VCaP (cell line): ENCODE measurements at regions not wholly inside any gene's neighbourhood (a gene's known extent, or its start where the extent isn't known, plus 50 kb on each side); places are given as distances from the start of the nearest gene placed in this dataset.
"Not testable (repeated sequence)": the region's sequence is repeated elsewhere in the genome, so short reads cannot be mapped to it uniquely, and the experiment has no call there.

Experiments used
- H3K27ac ChIP-seq: fragments of 450-650 bp; 2 replicates; pipeline ENCODE4 v1.5.1; 2017
- TF ChIP-seq, protein P1 (sequence below): fragments of 450-650 bp; conservative IDR thresholded peaks from 2 replicates; pipeline ENCODE4 v1.5.1; 2017; ENCODE audit warnings: mild to moderate bottlenecking, moderate library complexity

DNA sequence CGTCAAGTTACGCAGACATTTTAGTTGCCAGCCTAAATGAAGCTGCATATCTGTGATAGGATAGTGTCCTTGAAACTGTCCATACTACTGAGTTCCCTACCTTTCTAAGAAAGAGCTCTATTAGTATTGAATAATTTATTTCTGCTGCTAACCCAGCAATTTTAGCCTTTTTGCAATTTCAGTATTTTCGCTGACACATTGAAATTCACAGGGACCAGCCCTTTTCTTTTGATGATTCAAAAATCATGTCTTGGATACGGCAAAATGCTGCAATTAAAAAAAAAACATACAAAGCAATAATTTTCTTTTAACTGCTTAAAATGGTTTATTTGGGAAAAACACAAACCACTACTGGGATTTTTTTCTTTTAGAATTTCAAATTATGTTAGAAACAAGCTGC, 563.3 kb downstream of the TBC1D32 start:
- no peak overlapping the region for H3K27ac ChIP-seq
- TF ChIP-seq, protein P1, sequence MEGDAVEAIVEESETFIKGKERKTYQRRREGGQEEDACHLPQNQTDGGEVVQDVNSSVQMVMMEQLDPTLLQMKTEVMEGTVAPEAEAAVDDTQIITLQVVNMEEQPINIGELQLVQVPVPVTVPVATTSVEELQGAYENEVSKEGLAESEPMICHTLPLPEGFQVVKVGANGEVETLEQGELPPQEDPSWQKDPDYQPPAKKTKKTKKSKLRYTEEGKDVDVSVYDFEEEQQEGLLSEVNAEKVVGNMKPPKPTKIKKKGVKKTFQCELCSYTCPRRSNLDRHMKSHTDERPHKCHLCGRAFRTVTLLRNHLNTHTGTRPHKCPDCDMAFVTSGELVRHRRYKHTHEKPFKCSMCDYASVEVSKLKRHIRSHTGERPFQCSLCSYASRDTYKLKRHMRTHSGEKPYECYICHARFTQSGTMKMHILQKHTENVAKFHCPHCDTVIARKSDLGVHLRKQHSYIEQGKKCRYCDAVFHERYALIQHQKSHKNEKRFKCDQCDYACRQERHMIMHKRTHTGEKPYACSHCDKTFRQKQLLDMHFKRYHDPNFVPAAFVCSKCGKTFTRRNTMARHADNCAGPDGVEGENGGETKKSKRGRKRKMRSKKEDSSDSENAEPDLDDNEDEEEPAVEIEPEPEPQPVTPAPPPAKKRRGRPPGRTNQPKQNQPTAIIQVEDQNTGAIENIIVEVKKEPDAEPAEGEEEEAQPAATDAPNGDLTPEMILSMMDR = no peak

DNA sequence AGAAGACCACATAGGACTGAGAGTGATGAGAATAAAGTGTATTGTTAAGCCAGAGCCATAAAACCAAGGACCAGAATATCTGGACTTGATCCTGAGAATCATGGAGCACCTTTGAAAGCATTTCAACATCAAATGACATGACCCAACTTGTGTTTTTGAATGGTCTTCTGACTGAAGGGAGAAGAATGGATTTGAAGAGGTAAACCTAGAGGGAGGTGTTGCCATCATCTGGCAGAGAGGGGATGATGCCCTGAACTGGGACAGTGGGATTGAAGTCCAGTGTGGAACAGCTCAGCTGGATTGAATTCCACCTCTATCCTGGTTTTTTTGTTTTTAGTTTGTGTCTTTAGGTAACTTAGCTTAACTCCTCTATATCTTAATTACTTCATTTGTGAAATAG, 570.0 kb downstream of the TBC1D32 start:
- TF ChIP-seq, protein P1 = no peak
- no peak overlapping the region for H3K27ac ChIP-seq

DNA sequence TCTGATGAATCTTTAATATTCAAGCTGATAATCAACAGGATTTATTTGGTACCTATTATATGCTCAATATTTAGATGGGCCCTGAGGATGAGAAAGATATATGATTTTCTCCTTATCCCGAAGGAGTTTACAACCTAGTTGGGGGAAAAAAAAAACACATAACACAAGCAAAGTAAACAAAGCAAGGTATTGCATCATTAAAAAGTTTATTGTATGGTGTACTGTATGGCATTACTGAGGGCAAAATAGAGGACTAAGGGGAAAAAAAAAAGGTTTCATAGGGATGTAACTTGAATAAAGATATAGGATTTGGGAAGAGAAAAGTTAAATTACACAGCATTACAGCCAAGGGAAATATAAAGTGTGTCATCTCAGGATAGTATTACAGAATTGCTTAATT, 574.7 kb downstream of the TBC1D32 start:
- TF ChIP-seq, protein P1 = no peak
- no peak overlapping the region for H3K27ac ChIP-seq

DNA sequence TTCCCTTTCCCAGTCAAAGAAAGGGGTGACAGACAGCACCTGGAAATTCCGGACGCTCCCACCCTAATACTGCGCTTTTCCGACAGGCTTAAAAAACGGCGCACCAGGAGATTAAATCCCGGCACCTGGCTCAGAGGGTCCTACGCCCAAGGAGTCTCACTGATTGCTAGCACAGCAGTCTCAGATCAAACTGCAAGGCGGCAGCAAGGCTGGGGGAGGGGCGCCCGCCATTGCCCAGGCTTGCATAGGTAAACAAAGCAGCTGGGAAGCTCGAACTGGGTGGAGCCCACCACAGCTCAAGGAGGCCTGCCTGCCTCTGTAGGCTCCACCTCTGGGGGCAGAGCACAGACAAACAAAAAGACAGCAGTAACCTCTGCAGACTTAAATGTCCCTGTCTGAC, 585.7 kb downstream of the TBC1D32 start:
- H3K27ac ChIP-seq = not testable (repeated sequence)

DNA sequence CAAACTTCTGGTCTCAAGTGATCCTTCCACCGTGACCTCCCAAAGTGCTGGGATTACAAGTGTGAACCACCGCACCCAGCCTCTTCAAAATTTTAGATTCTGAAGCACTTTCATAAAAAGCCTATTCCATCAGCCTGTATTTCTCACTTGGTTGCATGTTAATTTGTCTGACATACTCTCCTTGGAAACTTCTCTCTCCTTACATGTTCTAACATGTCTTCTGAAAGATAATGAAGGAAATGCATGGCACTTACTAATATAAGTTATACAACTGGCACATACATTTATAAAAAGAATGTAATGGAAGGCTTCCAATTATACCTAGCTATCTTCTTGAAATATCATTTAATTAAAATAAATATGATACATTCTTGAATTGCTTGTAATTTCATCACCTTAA, 597.5 kb downstream of the TBC1D32 start:
- TF ChIP-seq, protein P1 = no peak
- H3K27ac ChIP-seq = no peak overlapping the region

DNA sequence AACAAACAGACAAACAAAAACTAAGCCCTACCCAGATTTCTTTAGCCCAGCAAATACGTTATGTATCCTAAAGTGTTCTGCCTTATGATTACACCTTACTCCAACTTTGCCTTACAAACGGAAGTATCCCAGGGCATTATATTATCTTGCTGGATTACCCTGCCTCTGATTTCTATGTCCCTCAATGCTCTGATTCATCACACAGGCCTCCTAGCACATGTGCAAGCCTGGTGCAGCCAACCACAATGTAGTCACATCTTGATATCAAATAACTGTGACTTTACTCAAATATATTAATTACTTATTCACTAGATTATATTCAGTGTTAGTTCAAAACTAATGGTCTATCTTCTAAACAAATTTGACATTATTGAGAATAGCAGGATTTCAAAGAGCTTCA, 598.6 kb downstream of the TBC1D32 start:
- no peak overlapping the region for H3K27ac ChIP-seq
- TF ChIP-seq, protein P1 = no peak

DNA sequence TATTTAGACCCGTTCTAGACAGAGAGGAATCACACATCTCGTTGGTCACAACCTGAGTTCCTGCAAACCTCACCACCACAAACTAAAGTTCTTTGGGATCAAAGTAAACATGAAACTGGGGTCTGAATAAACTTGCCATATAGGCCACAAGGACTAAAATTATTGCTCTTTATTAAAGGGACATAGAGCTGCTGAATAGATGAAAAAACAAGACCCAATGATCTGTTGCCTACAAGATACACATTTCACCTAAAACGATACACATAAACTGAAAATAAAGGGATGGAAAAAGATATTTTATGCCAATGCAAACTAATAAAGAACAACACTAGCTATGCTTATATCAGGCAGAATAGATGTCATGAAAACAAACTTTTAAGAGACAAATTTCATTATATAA, 623.0 kb downstream of the TBC1D32 start:
- TF ChIP-seq, protein P1 = no peak
- H3K27ac ChIP-seq = no peak overlapping the region

DNA sequence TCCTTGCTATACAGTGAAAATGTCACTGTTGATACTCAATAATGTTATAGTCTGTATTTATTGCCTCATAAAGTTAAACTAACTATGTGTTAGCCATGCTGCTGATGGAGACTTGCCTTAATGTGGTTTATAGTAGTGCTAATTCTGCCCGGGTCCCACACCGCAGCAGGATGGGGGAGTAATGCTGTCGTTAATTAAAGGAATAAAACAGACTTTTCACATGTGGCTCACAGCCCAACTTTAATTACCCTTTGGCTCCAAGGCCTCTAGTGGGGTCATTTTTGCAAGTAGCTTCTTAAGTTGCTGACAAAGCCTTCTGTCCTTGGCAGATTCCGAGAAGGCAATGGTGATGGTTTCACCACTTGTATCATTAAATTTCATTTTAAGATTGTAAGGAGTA, 634.3 kb downstream of the TBC1D32 start:
- TF ChIP-seq, protein P1 = no peak
- H3K27ac ChIP-seq = no peak overlapping the region
